ENCODE measurements at regions not wholly inside any gene's neighbourhood (a gene's known extent, or its start where the extent isn't known, plus 50 kb on each side); places are given as distances from the start of the nearest gene placed in this dataset.

GRCh38 chr4:168039593-168039992, 52.7 kb upstream of the ANXA10 start:
- TF ChIP-seq PATZ1 (CRISPR knock-in tag; IDR thresholded peaks at IDR 0.05; ENCODE audit: borderline replicate concordance): no peak
- TF ChIP-seq PPARA (CRISPR knock-in tag; IDR thresholded peaks at IDR 0.05; ENCODE audit: borderline replicate concordance): no peak
- no peak for TF ChIP-seq ZC3H10 (CRISPR knock-in tag; IDR thresholded peaks at IDR 0.05)
- TF ChIP-seq ISL1 (CRISPR knock-in tag; IDR thresholded peaks at IDR 0.05): no peak
- TF ChIP-seq TCF4 (CRISPR knock-in tag; IDR thresholded peaks at IDR 0.05; ENCODE audit: borderline replicate concordance): no peak
- TF ChIP-seq ZNF565 (CRISPR knock-in tag; conservative IDR thresholded peaks at IDR 0.05; ENCODE audit: low read depth): no peak
- TF ChIP-seq ZFP30 (CRISPR knock-in tag; IDR thresholded peaks at IDR 0.05): no peak
- peak; percentile 37; the same call in 1 of the 3 replicates for ATAC-seq

Data from SK-N-SH treated with all-trans-retinoic acid at 6 μM for 48 hours (cell line).